H54 (cell line): ENCODE measurements at regions not wholly inside any gene's neighbourhood (a gene's known extent, or its start where the extent isn't known, plus 50 kb on each side); places are given as distances from the start of the nearest gene placed in this dataset.

Experiments
- DNase-seq: peaks from one replicate; pipeline ENCODE4 v3.0.0; 2011; ENCODE audit warnings: low spot score, mixed read lengths; ENCODE audit not compliant: insufficient read length
- FAIRE-seq: peaks from 3 replicates; lab custom pipeline; 2011; peaks lifted over from hg19 to GRCh38; lab: Jason Lieb, UNC
- POLR2A ChIP-seq: IDR thresholded peaks from 2 replicates; pipeline ENCODE4 v1.6.1; 2011; ENCODE audit warnings: low read depth, mild to moderate bottlenecking, low read length

DNA sequence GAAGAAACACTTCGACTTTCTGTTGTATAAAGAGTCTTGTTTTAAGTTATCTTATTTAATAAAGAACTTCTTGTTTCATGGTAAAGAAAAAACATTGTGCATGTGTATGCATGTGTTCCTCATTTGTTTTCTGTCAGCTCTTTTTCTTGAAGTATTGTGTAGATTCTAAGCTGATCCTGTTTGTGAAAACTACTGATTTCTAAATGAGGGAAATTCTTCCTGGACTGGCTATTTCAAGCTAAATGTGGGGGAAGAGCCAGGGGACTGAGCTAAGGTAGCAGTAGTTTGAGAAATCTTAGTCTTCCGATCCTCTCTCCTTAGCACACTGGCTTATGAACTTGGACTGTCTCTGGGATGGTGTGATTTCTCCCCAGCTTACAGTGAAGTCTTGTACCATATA lies 56.4 kb upstream of the RBMS1 start:
- FAIRE-seq, result no peak
- no peak for TF ChIP-seq POLR2A
- DNase-seq, result no peak

DNA sequence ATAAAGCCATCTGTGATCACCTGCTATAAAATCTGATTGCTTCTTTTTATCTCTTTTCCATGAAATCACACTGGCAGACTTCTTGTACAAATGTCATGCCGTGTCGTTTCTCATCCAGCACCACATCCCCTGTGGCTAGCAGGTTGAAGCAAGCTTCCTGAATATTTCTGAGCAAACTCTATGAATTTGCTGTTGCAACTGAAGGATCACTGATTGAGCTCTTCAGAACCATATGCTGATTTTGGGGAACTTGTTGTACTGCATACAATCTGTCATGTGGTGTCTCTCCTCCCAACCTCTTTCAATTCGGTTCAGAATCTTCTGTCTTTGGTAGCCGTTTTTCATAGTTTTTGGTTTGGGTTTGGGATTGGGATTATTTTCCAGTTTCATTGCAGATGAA lies 57.7 kb upstream of the RBMS1 start:
- no peak for TF ChIP-seq POLR2A
- DNase-seq (no peak), FAIRE-seq (peak; percentile 27)

DNA sequence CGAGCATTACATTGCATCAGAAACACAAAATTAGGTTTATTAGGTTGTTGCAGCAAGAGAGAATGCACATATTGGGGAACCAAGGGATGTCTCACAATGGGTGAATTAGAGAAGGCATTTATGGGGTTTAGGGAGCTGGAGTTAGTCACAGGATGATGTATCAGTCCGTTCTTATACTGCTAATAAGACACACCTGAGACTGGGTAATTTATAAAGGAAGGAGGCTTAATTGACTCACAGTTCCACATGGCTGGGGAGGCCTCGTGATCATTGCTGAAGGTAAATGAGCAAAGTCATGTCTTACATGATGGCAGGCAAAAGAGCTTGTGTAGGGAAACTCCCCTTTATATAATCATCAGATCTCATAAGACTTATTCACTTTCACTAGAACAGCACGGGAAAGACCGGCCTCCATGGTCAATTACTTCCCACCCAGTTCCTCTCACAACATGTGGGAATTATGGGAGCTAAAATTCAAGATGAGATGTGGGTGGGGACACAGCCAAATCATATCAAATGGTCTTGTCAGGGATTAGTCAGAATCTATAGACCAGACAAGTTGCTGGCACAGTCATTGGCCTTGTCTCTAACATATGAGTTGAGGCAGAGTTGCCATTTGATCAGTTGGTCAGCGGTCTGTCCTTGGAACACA lies 61.9 kb upstream of the RBMS1 start:
- no peak for TF ChIP-seq POLR2A
- no peak for DNase-seq
- FAIRE-seq, result no peak

DNA sequence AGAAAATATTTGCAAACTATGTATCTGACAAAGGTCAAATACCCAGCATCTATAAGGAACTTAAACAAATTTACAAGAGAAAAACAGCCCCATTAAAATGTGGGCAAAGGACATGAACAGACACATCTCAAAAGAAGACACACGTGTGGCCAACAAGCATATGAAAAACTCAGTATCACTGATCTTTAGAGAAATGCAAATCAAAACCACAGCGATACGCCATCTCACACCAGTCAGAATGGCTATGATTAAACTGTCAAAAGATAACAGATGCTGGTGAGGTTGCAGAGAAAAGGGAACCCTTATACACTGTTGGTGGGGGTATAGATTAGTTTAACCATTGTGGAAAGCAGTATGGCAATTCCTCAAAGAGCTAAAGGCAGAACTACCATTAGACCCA lies 64.3 kb upstream of the RBMS1 start:
- no peak for TF ChIP-seq POLR2A
- DNase-seq (no peak), FAIRE-seq (no peak)

DNA sequence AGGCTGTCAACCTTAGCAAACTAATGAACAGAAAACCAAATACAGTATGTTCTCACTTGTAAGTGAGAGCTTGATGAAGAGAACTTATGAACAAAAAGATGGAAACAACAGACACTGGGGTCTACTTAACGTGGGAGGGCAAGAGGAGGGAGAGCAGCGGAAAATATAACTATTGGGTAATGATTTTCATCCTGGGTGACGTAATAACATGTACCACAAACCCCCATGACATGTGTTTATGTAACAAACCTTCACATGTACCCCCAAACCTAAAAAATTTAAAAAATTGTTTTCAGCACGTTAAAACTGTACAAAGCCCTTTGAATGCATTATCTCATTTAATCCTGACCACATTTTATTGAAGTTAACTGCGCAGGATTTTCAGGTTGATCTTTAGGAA lies 64.9 kb upstream of the RBMS1 start:
- no peak for DNase-seq
- TF ChIP-seq POLR2A, result no peak
- FAIRE-seq, result no peak

DNA sequence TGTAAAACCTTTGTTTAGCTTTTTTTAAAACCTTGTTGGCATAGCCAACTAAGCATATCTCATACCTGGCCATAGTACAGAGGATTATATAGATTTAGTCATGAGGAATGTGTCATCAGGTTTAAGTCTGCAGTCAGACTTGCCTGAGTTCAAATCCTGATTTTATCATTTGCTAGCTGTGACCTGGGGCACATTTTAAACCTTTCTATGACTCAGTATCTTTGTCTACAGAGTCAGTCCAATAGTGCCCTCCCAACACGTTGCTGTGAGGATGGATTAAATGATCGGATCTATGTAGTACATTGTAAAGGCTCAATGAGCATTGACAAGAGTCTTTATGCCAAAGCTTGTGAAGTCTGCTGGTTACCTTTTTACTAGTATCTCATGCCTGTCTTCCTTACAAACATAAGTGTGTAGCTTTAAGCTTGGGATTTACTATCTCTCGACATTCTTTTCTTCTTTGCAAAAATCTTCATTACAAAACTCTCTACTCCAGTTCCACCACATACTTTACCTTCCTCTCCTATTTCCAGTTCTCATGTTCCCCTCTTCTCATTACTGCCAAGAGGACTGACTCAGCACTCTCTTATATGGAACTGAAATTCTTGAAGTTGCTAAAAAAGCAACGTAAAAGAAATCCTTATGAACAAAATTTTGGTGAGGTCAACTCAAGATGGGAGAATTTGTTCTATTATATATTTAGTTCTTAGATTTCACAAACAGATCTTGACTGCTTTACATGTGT lies 68.1 kb upstream of the RBMS1 start:
- no peak for DNase-seq
- peak; percentile 84 for FAIRE-seq
- TF ChIP-seq POLR2A, result no peak

DNA sequence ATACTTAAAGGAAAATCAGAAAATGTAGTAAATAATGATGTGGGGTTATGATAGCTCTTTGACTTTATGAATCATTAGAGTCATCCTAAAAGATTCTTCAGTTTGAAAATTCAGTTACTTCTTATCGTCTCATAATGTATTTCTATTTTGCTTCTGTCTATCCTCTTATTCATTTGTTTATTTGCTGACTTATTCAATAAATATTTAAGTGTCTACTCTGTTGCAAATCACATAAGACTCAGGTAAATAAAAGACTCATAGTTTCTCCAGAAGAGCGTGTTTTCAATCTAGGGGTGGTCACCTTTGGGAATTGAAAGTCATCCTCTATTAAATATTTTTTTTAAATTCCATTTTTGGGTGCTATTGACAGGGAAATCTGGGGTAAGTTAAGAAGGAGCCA lies 69.1 kb upstream of the RBMS1 start:
- no peak for FAIRE-seq
- no peak for DNase-seq
- TF ChIP-seq POLR2A, result no peak

DNA sequence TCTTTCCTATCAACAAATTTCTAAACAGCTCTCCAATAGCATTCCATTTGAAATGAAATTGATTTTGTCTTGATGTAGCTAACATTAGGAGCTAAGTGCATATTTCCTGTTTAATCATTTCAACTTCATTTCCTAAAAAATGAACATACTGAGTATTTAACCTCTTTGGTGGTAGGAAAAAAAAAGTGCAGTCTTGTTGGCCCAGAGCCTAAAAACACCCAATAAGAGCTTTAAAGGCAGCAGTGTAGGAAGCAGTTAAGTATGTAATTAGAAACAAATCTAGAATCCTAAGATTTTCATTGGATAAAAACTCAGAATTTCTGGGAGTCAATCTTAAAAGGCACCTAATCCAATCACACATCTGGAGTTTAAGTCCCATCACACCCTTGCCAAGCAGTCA lies 71.0 kb upstream of the RBMS1 start:
- no peak for DNase-seq
- FAIRE-seq, result no peak
- no peak for TF ChIP-seq POLR2A

DNA sequence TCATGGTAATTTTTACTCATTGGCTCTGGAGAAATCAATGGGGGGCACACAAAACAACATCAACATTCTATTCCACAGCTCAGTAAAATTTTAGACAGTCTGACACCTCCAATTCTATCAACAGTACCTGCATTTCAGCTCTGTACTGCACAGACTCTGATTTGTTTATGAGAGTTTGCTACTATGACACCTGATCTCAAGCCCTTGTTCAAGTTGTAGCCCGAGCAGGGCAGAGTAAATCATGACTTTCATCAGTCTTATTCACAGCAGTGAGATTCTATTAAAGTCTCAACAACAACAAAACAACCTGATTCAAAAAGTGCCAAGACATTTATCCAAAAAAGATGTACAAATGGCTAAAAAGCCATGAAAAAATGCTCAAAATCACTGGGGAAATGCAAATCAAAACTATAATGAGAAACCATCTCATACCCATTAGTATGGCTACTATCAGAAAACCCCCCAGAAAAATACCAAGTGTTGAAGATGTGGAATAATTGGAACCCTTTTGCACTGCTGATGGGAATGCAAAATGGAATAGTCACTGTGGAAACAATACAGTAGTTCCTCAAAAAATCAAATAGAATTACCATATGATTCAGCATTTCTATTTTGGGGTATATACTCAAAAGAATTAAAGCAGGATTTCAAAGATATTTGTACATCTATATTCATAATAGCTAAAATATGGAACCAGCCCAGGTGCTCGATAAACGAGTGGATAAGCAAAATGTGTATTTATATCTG lies 71.7 kb upstream of the RBMS1 start:
- no peak for TF ChIP-seq POLR2A
- no peak for DNase-seq
- no peak for FAIRE-seq

DNA sequence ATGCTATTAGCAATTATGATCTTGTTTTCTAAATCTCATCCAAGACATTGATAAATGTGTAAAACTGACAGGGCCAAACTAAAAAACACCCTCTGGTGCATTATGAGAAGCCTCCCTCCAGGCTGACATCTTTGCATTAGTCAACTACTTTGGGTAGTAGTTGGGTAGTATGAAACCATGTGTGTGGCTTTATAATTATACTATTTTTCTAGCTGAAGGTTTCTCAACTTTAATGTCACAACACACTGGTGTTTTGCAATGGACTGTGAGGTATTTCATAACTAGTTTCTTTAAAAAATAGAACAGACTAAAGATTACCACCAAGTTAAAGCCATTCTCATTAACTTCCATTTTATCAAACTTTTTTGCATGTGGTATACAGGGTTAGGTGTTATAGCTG lies 73.1 kb upstream of the RBMS1 start:
- DNase-seq (no peak), FAIRE-seq (no peak)
- TF ChIP-seq POLR2A, result no peak

DNA sequence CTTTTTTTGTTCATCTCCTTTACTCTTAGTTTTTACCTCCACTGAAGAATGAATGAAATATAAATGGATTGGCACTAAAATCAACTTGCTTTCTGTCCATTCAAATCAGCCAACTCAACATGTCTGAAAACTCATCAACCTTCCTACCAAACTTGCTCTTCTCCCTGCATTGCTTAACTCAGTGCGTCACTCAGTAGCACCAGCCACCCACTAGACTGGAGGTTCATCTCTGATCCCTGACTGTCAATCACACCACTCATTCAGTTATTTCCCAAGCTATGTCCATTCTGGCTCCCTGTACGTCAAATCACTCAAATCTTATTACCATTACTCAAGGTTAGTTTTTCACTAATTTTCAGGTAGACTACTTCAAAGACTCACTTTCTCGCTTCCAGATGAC lies 75.2 kb upstream of the RBMS1 start:
- DNase-seq (no peak), FAIRE-seq (no peak)
- no peak for TF ChIP-seq POLR2A

DNA sequence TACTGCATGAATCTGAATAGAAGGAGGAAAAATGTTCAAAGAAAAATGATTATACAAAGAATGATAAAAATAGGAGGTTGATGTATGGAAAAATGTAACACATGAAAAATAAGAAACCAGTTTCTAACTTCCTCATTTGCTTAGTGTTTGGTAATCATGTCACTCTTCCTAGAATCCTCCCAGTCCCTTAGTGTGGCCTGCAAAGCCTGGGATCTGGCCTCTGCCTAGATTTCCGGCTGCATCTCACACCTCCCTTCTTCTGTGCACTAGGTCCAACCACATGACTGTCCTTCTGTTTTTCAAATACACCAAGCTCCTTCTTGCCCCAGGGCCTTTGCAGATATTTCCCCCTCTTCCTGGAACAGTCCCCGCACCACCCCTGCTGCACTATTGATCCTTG lies 76.8 kb upstream of the RBMS1 start:
- no peak for DNase-seq
- TF ChIP-seq POLR2A, result no peak
- FAIRE-seq, result no peak

DNA sequence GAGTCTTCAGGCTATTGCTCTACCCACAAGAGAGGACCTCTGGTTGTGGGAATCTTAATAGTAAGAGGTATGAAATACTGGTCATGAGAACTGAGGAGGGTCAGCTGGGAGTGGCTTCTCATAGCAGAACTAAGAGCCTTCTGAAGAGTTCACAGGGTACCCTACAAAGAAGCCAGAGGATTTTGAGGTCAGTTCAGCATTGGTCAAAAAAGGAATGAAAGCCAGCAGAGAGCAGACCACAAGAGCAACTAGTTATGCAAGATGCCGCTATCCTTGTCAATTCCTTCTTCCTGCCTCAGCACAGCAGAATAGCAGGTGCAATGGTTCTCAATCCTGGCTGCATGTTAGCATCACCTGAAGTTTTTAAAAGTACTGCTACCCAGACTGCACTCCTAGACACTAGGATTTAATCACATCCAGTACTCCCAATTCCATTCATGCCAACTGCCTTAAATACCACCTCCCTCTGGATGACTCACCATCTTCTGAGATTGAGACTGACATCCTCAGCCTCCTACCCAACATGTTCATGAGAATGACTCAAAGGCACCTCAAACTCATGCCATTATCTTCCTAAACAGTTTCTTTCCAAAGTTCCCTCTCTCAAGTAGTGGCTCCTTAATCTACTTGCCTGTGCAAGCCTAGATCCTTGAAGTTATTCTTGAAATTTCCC lies 81.0 kb upstream of the RBMS1 start:
- TF ChIP-seq POLR2A, result no peak
- DNase-seq, result peak; percentile 39
- FAIRE-seq, result peak; percentile 97

DNA sequence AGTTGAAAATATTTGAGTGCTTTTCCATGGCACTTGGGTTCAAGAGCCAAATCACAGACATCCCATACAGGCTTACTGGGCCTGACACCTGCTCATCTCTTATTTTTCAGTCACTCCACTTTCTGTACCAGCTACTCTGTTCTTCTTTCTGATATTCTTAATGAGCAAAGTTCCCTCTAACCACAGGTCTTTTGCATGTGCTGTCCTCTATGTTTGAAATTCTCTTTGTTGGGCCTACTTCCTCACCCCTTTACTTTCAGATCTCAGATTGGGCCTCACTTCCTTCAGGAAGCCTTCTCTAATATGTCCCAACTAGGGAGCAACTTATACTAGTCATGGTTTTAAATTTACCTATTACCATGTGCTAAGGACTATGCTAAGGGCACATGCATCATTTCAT lies 81.8 kb upstream of the RBMS1 start:
- DNase-seq, result no peak
- no peak for FAIRE-seq
- no peak for TF ChIP-seq POLR2A
